GM12878 (cell line): ENCODE measurements at regions not wholly inside any gene's neighbourhood (a gene's known extent, or its start where the extent isn't known, plus 50 kb on each side); places are given as distances from the start of the nearest gene placed in this dataset.

Experiments
- CTCF ChIP-seq, 3 experiments: IDR thresholded peaks in 2 of 3; conservative IDR thresholded peaks in 1 of 3; 2 replicates each; pipeline ENCODE4 v1.5.1; 2011; ENCODE audit warnings: low read depth in 3 of 3, low read length in 3 of 3, mild to moderate bottlenecking in 3 of 3, control low read depth in 2 of 3, moderate library complexity in 2 of 3, inconsistent platforms in 1 of 3, mixed read lengths in 1 of 3; ENCODE audit not compliant: control insufficient read depth in 2 of 3, insufficient read depth in 1 of 3; ENCODE audit errors: extremely low read depth in 1 of 3
- KLF5 ChIP-seq: fragments of 450-650 bp; IDR thresholded peaks from 2 replicates; pipeline ENCODE4 v1.6.1; 2014; ENCODE audit warnings: mild to moderate bottlenecking; ENCODE audit not compliant: partially characterized antibody
- POLR2A ChIP-seq: IDR thresholded peaks from 2 replicates; pipeline ENCODE4 v1.6.1; 2011; ENCODE audit warnings: low read depth, mild to moderate bottlenecking, low read length
- SIN3A ChIP-seq: IDR thresholded peaks from 2 replicates; pipeline ENCODE4 v1.6.1; 2012; ENCODE audit warnings: low read depth, low read length, improper control_type of control experiment
- TCF12 ChIP-seq: IDR thresholded peaks from 2 replicates; pipeline ENCODE4 v1.6.1; 2011; ENCODE audit warnings: low read depth, mild to moderate bottlenecking, low read length
- USF2 ChIP-seq: IDR thresholded peaks from 2 replicates; pipeline ENCODE4 v1.6.1; 2011; ENCODE audit warnings: low read depth, low read length, improper control_type of control experiment, borderline replicate concordance

DNA sequence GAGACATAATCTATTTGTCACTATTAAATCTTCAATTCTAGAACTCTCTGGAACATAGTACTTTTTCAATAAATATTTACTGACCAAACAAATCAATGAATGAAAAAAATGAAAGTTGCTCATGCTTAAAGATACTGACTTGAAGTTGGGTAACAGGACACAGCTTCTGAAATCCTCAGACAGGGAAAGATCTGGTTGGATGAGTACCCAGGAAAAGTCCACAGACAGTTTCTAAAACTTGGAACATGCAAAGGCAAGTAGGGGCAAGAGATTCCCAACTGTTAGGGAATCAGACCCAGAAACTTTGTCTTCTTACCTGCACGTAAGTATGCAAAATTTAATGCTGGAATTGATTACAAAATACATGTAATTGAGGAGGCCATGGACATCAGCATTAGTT, 366.2 kb downstream of the ACTL7B start:
- TF ChIP-seq USF2 (no peak), CTCF (IDR thresholded peaks at IDR 0.05 in 2 of 3, conservative IDR thresholded peaks at IDR 0.05 in 1 of 3; ENCODE audit: control insufficient read depth in 2 of 3, extremely low read depth in 1 of 3, insufficient read depth in 1 of 3, low read depth in 3 of 3, low read length in 3 of 3) (no peak), POLR2A (no peak), KLF5 (no peak), TCF12 (no peak), SIN3A (no peak)
